GM19023 (cell line): ENCODE measurements at regions not wholly inside any gene's neighbourhood (a gene's known extent, or its start where the extent isn't known, plus 50 kb on each side); places are given as distances from the start of the nearest gene placed in this dataset.
"Not testable (repeated sequence)": the region's sequence is repeated elsewhere in the genome, so short reads cannot be mapped to it uniquely, and the experiment has no call there.

Source experiments
- ATAC-seq: cut with Tn5 transposase; IDR thresholded peaks from one replicate; pipeline ENCODE4 v1.9.1; 2021; ENCODE audit warnings: mild to moderate bottlenecking, moderate library complexity; ENCODE audit not compliant: unreplicated experiment

GRCh38 chr2:203585516-203585915 lies 50.4 kb upstream of the RAPH1 start:
- ATAC-seq: no peak

GRCh38 chr2:203586206-203586605 lies 51.1 kb upstream of the RAPH1 start:
- no peak for ATAC-seq

- ATAC-seq: no peak
These were observed 51.6 kb upstream of the RAPH1 start for GRCh38 chr2:203586696-203587095.

GRCh38 chr2:203590496-203590895 lies 55.4 kb upstream of the RAPH1 start:
- no peak for ATAC-seq

- ATAC-seq: no peak
These were observed 56.5 kb upstream of the RAPH1 start for GRCh38 chr2:203591642-203592041.

GRCh38 chr2:203592470-203592869 lies 57.4 kb upstream of the RAPH1 start:
- ATAC-seq: no peak

GRCh38 chr2:203594541-203594940 lies 59.4 kb upstream of the RAPH1 start:
- no peak for ATAC-seq

- ATAC-seq: no peak
These were observed 61.1 kb upstream of the RAPH1 start for GRCh38 chr2:203596183-203596582.

GRCh38 chr2:203599509-203599908 lies 64.4 kb upstream of the RAPH1 start:
- peak; percentile 35 for ATAC-seq

GRCh38 chr2:203600286-203600685 lies 65.2 kb upstream of the RAPH1 start:
- ATAC-seq: no peak

- ATAC-seq: no peak
These were observed 68.6 kb upstream of the RAPH1 start for GRCh38 chr2:203603456-203604389.

GRCh38 chr2:203605302-203605701 lies 70.2 kb upstream of the RAPH1 start:
- ATAC-seq: no peak

- no peak for ATAC-seq
These were observed 71.0 kb upstream of the RAPH1 start for GRCh38 chr2:203606051-203606450.

- ATAC-seq: no peak
These were observed 75.5 kb upstream of the RAPH1 start for GRCh38 chr2:203610558-203610957.

GRCh38 chr2:203612246-203612645 lies 77.1 kb upstream of the RAPH1 start:
- no peak for ATAC-seq

GRCh38 chr2:203619267-203619878 lies 84.3 kb upstream of the RAPH1 start:
- no peak for ATAC-seq

- no peak for ATAC-seq
These were observed 84.4 kb upstream of the CD28 start for GRCh38 chr2:203621981-203622515.

- no peak for ATAC-seq
These were observed 83.3 kb upstream of the CD28 start for GRCh38 chr2:203623096-203623495.

- no peak for ATAC-seq
These were observed 82.8 kb upstream of the CD28 start for GRCh38 chr2:203623661-203624060.

GRCh38 chr2:203625701-203626100 lies 80.7 kb upstream of the CD28 start:
- ATAC-seq: no peak

- not testable (repeated sequence) for ATAC-seq
These were observed 80.2 kb upstream of the CD28 start for GRCh38 chr2:203626247-203626646.
